GM12878 (cell line): ENCODE measurements at regions not wholly inside any gene's neighbourhood (a gene's known extent, or its start where the extent isn't known, plus 50 kb on each side); places are given as distances from the start of the nearest gene placed in this dataset.

Source experiments
- ATAC-seq: fragments of 200-7000 bp; cut with Tn5 transposase; 3 replicates; pipeline ENCODE4 v1.9.1; 2020; ENCODE audit warnings: mild to moderate bottlenecking, moderate library complexity
- BruUV-seq: library from RNA; stranded (reverse); fragments of 400-500 nt; replicated peaks from 2 replicates; lab custom pipeline; 2021; lab: Mats Ljungman, UMichigan
- CTCF ChIA-PET: fragments of 300-600 bp; sonication (Branson Sonifier 250); formaldehyde crosslinking; extraction: SDS; loops from one replicate; lab custom pipeline; 2021; ENCODE audit warnings: inconsistent platforms; lab: Yijun Ruan, JAX
- POLR2A ChIA-PET: fragments of 350-600 bp; formaldehyde crosslinking; extraction: SDS; loops from one replicate; lab custom pipeline; 2021; ENCODE audit warnings: inconsistent platforms; lab: Charles Lee
- RAD21 ChIA-PET: fragments of 300-600 bp; sonication (Branson Sonifier 250); formaldehyde crosslinking; loops from one replicate; lab custom pipeline; 2023; ENCODE audit warnings: antibody characterized with exemption; ENCODE audit not compliant: unreplicated experiment; lab: Charles Lee
- SMC1A ChIA-PET: fragments of 300-600 bp; sonication (Branson Sonifier 250); formaldehyde crosslinking; loops from one replicate; lab custom pipeline; 2023; ENCODE audit not compliant: unreplicated experiment, uncharacterized antibody; lab: Charles Lee
- DNase-seq: peaks from one replicate; pipeline ENCODE4 v3.0.0-alpha.2; 2011; ENCODE audit warnings: low read depth, low spot score
- FAIRE-seq: peaks from 3 replicates; lab custom pipeline; 2011; peaks lifted over from hg19 to GRCh38; lab: Jason Lieb, UNC
- H2AFZ ChIP-seq: 2 replicates; pipeline ENCODE4 v1.6.0; 2011; ENCODE audit warnings: low read depth, low read length, control low read depth; ENCODE audit not compliant: control insufficient read depth
- H3K27ac ChIP-seq: 2 replicates; pipeline ENCODE4 v1.5.1; 2011; ENCODE audit warnings: control low read depth; ENCODE audit not compliant: control insufficient read depth, insufficient read depth
- H3K27me3 ChIP-seq, 2 experiments: replicated peaks in 1 of 2; 2 replicates each; pipeline versions ENCODE4 v1.6.0 to v1.6.1; 2011; ENCODE audit warnings: low read length in 1 of 2; ENCODE audit not compliant: control insufficient read depth in 2 of 2, insufficient read depth in 2 of 2
- H3K36me3 ChIP-seq, 2 experiments: 2 replicates each; pipeline ENCODE4 v1.5.1; 2011; ENCODE audit warnings: low read length in 1 of 2; ENCODE audit not compliant: control insufficient read depth in 2 of 2, insufficient read depth in 2 of 2
- H3K4me1 ChIP-seq: 2 replicates; pipeline ENCODE4 v1.6.1; 2011; ENCODE audit warnings: mild to moderate bottlenecking, low read length, moderate library complexity, mixed read lengths; ENCODE audit not compliant: control insufficient read depth, insufficient read depth
- H3K4me2 ChIP-seq: 2 replicates; pipeline ENCODE4 v1.6.0; 2011; ENCODE audit warnings: control low read depth; ENCODE audit not compliant: control insufficient read depth, insufficient read depth
- H3K4me3 ChIP-seq: fragments of 200-600 bp; sonication (generic); 2 replicates; pipeline ENCODE4 v1.5.1; 2016
- H3K79me2 ChIP-seq: 2 replicates; pipeline ENCODE4 v1.6.0; 2011; ENCODE audit warnings: low read length; ENCODE audit not compliant: control insufficient read depth, insufficient read depth
- H3K9ac ChIP-seq: 2 replicates; pipeline ENCODE4 v1.8.0; 2011; ENCODE audit warnings: low read length, control low read depth, mixed read lengths; ENCODE audit not compliant: control insufficient read depth, insufficient read depth
- H3K9me3 ChIP-seq: replicated peaks from 3 replicates; pipeline ENCODE4 v1.5.1; 2011; ENCODE audit warnings: mild to moderate bottlenecking, low read length; ENCODE audit not compliant: control insufficient read depth, insufficient read depth
- H4K20me1 ChIP-seq: 2 replicates; pipeline ENCODE4 v1.6.0; 2011; ENCODE audit not compliant: control insufficient read depth, insufficient read depth
- CREB1 ChIP-seq: IDR thresholded peaks from 2 replicates; pipeline ENCODE4 v1.6.1; 2012; ENCODE audit warnings: low read depth, mild to moderate bottlenecking, inconsistent platforms
- GABPA ChIP-seq: IDR thresholded peaks from 2 replicates; pipeline ENCODE4 v1.6.1; 2014; ENCODE audit warnings: antibody characterized with exemption, low read depth, mild to moderate bottlenecking, inconsistent platforms
- GATAD2B ChIP-seq: fragments of 450-650 bp; conservative IDR thresholded peaks from 2 replicates; pipeline ENCODE4 v1.6.1; 2017; ENCODE audit warnings: low read depth, mild to moderate bottlenecking, moderate library complexity
- SREBF1 ChIP-seq: IDR thresholded peaks from 2 replicates; pipeline ENCODE4 v1.6.1; 2012; ENCODE audit warnings: mild to moderate bottlenecking, low read length
- ZNF274 ChIP-seq: IDR thresholded peaks from one replicate; pipeline ENCODE4 v1.8.0; 2011; ENCODE audit not compliant: insufficient read length, insufficient read depth
- ZNF622 ChIP-seq: fragments of 450-650 bp; IDR thresholded peaks from 2 replicates; pipeline ENCODE4 v1.6.1; 2017; ENCODE audit warnings: mild to moderate bottlenecking, inconsistent platforms
- WGBS: methylation state at CpG from one replicate; pipeline ENCODE4 v1.1.6; 2016; ENCODE audit warnings: low lambda C conversion rate; ENCODE audit not compliant: insufficient replicate concordance, insufficient coverage; ENCODE audit errors: missing lambda C conversion rate; 5-methylcytosine and 5-hydroxymethylcytosine counted together
- in situ Hi-C: fragments of 300-500 bp; cut with MboI; formaldehyde crosslinking; loops from 9 replicates; pipeline ENCODE4 v1.14.3; 2018; ENCODE audit warnings: mixed read lengths
- intact Hi-C: fragments of 100-400 bp; cut with micrococcal nuclease; formaldehyde crosslinking; loops from one replicate; pipeline ENCODE4 v1.14.2; 2022; ENCODE audit not compliant: unreplicated experiment
- TF ChIP-seq, protein P1 (sequence below): fragments of 450-650 bp; IDR thresholded peaks from 2 replicates; pipeline ENCODE4 v1.6.1; 2018; ENCODE audit warnings: mild to moderate bottlenecking, low read depth, moderate library complexity; ENCODE audit not compliant: partially characterized antibody
- TF ChIP-seq, protein P2 (sequence below): fragments of 450-650 bp; IDR thresholded peaks from 2 replicates; pipeline ENCODE4 v1.6.1; 2016; ENCODE audit warnings: mild to moderate bottlenecking
- TF ChIP-seq, protein P3 (sequence below): fragments of 450-650 bp; formaldehyde crosslinking; IDR thresholded peaks from 2 replicates; pipeline ENCODE4 v1.5.0; 2022; ENCODE audit warnings: mild to moderate bottlenecking, missing genetic modification characterization
- TF ChIP-seq, protein P4 (sequence below): fragments of 150-350 bp; IDR thresholded peaks from 2 replicates; pipeline ENCODE4 v1.6.1; 2014; ENCODE audit warnings: mild to moderate bottlenecking, low read depth, low read length
- TF ChIP-seq, protein P5 (sequence below): fragments of 450-650 bp; IDR thresholded peaks from 2 replicates; pipeline ENCODE4 v1.6.1; 2017; ENCODE audit warnings: low read depth, mild to moderate bottlenecking, moderate library complexity
- TF ChIP-seq, protein P6 (sequence below): IDR thresholded peaks from 2 replicates; pipeline ENCODE4 v1.6.1; 2012; ENCODE audit warnings: low read depth, low read length, improper control_type of control experiment

DNA sequence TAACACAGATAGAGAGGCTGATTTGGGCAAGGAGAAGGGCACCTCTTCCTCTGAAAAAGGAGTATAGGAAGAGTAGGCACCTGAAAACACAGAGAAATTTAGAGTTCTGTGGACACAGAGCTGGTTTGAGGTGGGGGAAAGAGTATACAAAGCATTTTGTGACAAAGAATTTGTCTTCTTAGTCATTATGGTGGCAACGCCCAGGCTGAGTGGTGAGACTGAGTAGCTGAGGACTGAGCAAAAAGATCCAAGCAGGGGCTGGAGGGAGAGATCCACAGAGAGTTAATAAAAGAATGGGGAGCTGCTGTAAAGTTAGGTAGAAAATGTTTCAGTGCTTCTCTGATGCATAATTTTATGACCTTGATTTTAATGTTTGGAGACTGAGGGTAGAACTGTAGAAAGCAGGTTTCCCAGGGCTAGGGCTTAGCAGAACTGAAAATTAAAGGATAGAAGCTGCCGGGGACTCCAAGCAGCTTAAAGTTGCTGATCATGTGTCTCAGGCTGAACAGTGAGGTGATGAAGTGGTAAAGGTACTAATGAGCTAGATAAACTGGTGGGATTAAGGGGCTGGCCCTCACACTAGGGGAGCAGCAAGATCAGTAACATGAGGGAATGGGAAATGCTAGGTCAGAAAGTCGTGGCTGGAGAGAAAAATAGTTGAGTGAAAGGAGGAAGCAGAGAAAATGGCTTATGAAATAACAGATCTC, 118.9 kb downstream of the CEP44 start:
- 31% methylated on average over 3 of the region's 3 CpGs for WGBS
- no peaks in the 10 kb centered on the region for H4K20me1 ChIP-seq
- H3K27me3 ChIP-seq, result no peaks in the 10 kb centered on the region
- no peak overlapping the region for H3K9ac ChIP-seq
- no peak overlapping the region for H3K4me2 ChIP-seq
- DNase-seq, result no peak
- no peak overlapping the region for H3K27ac ChIP-seq
- CTCF ChIA-PET, result no interaction called here
- no peaks in the 10 kb centered on the region for H3K79me2 ChIP-seq
- BruUV-seq, result no TSS peak
- no peaks in the 10 kb centered on the region for H3K9me3 ChIP-seq
- H3K4me3 ChIP-seq, result no peak overlapping the region
- RAD21 ChIA-PET, result no interaction called here
- in situ Hi-C loops (no loop called here), intact Hi-C loops (no loop called here)
- SMC1A ChIA-PET, result no interaction called here
- POLR2A ChIA-PET, result no interaction called here
- no peak for ATAC-seq
- H3K4me1 ChIP-seq, result no peaks in the 10 kb centered on the region
- FAIRE-seq, result no peak
- no peak overlapping the region for H2AFZ ChIP-seq
- no peaks in the 10 kb centered on the region for H3K36me3 ChIP-seq
- TF ChIP-seq, protein P1, sequence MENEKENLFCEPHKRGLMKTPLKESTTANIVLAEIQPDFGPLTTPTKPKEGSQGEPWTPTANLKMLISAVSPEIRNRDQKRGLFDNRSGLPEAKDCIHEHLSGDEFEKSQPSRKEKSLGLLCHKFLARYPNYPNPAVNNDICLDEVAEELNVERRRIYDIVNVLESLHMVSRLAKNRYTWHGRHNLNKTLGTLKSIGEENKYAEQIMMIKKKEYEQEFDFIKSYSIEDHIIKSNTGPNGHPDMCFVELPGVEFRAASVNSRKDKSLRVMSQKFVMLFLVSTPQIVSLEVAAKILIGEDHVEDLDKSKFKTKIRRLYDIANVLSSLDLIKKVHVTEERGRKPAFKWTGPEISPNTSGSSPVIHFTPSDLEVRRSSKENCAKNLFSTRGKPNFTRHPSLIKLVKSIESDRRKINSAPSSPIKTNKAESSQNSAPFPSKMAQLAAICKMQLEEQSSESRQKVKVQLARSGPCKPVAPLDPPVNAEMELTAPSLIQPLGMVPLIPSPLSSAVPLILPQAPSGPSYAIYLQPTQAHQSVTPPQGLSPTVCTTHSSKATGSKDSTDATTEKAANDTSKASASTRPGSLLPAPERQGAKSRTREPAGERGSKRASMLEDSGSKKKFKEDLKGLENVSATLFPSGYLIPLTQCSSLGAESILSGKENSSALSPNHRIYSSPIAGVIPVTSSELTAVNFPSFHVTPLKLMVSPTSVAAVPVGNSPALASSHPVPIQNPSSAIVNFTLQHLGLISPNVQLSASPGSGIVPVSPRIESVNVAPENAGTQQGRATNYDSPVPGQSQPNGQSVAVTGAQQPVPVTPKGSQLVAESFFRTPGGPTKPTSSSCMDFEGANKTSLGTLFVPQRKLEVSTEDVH, result no peak
- TF ChIP-seq, protein P2, sequence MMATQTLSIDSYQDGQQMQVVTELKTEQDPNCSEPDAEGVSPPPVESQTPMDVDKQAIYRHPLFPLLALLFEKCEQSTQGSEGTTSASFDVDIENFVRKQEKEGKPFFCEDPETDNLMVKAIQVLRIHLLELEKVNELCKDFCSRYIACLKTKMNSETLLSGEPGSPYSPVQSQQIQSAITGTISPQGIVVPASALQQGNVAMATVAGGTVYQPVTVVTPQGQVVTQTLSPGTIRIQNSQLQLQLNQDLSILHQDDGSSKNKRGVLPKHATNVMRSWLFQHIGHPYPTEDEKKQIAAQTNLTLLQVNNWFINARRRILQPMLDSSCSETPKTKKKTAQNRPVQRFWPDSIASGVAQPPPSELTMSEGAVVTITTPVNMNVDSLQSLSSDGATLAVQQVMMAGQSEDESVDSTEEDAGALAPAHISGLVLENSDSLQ, result no peak
- no peak for TF ChIP-seq GABPA
- TF ChIP-seq, protein P3, sequence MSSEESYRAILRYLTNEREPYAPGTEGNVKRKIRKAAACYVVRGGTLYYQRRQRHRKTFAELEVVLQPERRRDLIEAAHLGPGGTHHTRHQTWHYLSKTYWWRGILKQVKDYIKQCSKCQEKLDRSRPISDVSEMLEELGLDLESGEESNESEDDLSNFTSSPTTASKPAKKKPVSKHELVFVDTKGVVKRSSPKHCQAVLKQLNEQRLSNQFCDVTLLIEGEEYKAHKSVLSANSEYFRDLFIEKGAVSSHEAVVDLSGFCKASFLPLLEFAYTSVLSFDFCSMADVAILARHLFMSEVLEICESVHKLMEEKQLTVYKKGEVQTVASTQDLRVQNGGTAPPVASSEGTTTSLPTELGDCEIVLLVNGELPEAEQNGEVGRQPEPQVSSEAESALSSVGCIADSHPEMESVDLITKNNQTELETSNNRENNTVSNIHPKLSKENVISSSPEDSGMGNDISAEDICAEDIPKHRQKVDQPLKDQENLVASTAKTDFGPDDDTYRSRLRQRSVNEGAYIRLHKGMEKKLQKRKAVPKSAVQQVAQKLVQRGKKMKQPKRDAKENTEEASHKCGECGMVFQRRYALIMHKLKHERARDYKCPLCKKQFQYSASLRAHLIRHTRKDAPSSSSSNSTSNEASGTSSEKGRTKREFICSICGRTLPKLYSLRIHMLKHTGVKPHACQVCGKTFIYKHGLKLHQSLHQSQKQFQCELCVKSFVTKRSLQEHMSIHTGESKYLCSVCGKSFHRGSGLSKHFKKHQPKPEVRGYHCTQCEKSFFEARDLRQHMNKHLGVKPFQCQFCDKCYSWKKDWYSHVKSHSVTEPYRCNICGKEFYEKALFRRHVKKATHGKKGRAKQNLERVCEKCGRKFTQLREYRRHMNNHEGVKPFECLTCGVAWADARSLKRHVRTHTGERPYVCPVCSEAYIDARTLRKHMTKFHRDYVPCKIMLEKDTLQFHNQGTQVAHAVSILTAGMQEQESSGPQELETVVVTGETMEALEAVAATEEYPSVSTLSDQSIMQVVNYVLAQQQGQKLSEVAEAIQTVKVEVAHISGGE (CRISPR knock-in tag), result no peak
- no peak for TF ChIP-seq CREB1
- TF ChIP-seq, protein P4, sequence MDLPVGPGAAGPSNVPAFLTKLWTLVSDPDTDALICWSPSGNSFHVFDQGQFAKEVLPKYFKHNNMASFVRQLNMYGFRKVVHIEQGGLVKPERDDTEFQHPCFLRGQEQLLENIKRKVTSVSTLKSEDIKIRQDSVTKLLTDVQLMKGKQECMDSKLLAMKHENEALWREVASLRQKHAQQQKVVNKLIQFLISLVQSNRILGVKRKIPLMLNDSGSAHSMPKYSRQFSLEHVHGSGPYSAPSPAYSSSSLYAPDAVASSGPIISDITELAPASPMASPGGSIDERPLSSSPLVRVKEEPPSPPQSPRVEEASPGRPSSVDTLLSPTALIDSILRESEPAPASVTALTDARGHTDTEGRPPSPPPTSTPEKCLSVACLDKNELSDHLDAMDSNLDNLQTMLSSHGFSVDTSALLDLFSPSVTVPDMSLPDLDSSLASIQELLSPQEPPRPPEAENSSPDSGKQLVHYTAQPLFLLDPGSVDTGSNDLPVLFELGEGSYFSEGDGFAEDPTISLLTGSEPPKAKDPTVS, result no peak
- TF ChIP-seq, protein P5, sequence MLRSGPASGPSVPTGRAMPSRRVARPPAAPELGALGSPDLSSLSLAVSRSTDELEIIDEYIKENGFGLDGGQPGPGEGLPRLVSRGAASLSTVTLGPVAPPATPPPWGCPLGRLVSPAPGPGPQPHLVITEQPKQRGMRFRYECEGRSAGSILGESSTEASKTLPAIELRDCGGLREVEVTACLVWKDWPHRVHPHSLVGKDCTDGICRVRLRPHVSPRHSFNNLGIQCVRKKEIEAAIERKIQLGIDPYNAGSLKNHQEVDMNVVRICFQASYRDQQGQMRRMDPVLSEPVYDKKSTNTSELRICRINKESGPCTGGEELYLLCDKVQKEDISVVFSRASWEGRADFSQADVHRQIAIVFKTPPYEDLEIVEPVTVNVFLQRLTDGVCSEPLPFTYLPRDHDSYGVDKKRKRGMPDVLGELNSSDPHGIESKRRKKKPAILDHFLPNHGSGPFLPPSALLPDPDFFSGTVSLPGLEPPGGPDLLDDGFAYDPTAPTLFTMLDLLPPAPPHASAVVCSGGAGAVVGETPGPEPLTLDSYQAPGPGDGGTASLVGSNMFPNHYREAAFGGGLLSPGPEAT, result no peak
- TF ChIP-seq ZNF274, result no peak
- no peak for TF ChIP-seq ZNF622
- TF ChIP-seq, protein P6, sequence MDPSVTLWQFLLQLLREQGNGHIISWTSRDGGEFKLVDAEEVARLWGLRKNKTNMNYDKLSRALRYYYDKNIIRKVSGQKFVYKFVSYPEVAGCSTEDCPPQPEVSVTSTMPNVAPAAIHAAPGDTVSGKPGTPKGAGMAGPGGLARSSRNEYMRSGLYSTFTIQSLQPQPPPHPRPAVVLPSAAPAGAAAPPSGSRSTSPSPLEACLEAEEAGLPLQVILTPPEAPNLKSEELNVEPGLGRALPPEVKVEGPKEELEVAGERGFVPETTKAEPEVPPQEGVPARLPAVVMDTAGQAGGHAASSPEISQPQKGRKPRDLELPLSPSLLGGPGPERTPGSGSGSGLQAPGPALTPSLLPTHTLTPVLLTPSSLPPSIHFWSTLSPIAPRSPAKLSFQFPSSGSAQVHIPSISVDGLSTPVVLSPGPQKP, result no peak
- no peak for TF ChIP-seq GATAD2B
- TF ChIP-seq SREBF1, result no peak
